Kidney epithelial cell (primary cell): ENCODE measurements at regions not wholly inside any gene's neighbourhood (a gene's known extent, or its start where the extent isn't known, plus 50 kb on each side); places are given as distances from the start of the nearest gene placed in this dataset.
"Not testable (repeated sequence)": the region's sequence is repeated elsewhere in the genome, so short reads cannot be mapped to it uniquely, and the experiment has no call there.

Source experiments
- DNase-seq: peaks from one replicate; pipeline ENCODE4 v3.0.0-alpha.2; 2010; ENCODE audit warnings: low read depth
- H3K27me3 ChIP-seq: 2 replicates; pipeline ENCODE4 v1.6.0; 2011; ENCODE audit warnings: low read length; ENCODE audit not compliant: control insufficient read depth, insufficient read depth
- H3K36me3 ChIP-seq: 2 replicates; pipeline ENCODE4 v1.5.1; 2011; ENCODE audit warnings: low read length; ENCODE audit not compliant: control insufficient read depth, insufficient read depth
- H3K4me3 ChIP-seq: 2 replicates; pipeline ENCODE4 v1.5.1; 2011; ENCODE audit warnings: low read depth, mild to moderate bottlenecking, control low read depth, low read length
- TF ChIP-seq, protein P1 (sequence below): IDR thresholded peaks from 2 replicates; pipeline ENCODE4 v1.5.1; 2011; ENCODE audit warnings: mild to moderate bottlenecking, moderate library complexity, low read length, control low read depth, inconsistent platforms; ENCODE audit not compliant: insufficient read depth, poor library complexity, severe bottlenecking

DNA sequence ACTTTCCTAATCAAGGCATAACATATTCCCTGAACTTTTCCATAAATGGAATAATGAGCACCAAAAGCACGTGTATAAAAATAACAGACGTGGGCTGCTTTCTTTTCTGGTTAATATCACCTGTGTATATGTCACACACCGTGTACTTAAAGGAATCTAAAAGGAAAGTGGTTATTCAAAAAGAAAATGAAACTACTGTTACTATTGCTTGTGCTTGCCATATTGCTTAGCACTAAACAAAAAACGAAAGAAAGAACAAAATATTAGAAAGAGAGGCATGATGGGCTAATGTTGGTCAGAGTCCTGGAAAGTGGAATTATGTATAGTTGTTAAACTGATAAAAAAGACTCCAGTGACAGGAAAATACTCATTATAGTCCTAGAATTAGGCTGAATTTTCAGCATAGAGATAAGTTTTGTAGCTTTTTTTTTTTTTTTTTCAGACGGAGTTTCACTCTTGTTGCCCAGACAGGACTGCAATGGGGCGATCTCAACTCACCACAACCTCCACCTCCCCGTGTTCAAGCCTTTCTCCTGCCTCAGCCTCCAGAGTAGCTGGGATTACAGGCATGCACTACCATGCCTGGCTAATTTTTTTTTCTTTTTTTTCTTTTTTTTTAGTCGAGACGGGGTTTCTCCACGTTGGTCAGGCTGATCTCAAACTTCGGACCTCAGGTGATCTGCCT, 123.2 kb downstream of the PABPC4L start:
- H3K36me3 ChIP-seq: no peaks in the 10 kb centered on the region
- H3K4me3 ChIP-seq: no peak overlapping the region
- TF ChIP-seq, protein P1, sequence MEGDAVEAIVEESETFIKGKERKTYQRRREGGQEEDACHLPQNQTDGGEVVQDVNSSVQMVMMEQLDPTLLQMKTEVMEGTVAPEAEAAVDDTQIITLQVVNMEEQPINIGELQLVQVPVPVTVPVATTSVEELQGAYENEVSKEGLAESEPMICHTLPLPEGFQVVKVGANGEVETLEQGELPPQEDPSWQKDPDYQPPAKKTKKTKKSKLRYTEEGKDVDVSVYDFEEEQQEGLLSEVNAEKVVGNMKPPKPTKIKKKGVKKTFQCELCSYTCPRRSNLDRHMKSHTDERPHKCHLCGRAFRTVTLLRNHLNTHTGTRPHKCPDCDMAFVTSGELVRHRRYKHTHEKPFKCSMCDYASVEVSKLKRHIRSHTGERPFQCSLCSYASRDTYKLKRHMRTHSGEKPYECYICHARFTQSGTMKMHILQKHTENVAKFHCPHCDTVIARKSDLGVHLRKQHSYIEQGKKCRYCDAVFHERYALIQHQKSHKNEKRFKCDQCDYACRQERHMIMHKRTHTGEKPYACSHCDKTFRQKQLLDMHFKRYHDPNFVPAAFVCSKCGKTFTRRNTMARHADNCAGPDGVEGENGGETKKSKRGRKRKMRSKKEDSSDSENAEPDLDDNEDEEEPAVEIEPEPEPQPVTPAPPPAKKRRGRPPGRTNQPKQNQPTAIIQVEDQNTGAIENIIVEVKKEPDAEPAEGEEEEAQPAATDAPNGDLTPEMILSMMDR: no peak
- H3K27me3 ChIP-seq: no peaks in the 10 kb centered on the region
- no peak for DNase-seq

- no peak overlapping the region for H3K4me3 ChIP-seq
- TF ChIP-seq, protein P1: no peak
- no peaks in the 10 kb centered on the region for H3K27me3 ChIP-seq
- H3K36me3 ChIP-seq: no peaks in the 10 kb centered on the region
- DNase-seq: no peak
These were observed 127.9 kb downstream of the PABPC4L start for GRCh38 chr4:134073711-134074110.

DNA sequence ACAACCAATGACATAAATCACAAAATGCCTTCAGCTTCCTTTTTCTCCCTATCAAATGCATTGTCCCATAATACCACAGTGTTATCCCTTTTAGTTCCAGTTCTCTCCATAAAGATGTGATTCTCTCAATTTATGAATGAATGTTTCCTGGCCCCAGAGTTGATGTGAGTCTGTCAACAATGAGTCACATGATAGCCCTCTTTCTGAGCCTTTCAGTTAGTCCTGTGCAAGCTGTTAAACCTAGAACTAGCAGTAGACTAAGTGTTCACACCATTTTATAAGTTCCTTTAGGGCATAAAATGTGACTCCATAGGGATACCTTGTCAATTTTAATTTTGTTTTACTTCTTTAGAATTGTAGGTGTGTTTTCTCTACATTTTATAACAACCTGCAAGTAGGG, 129.5 kb downstream of the PABPC4L start:
- Histone ChIP-seq H3K36me3 (no peaks in the 10 kb centered on the region), H3K4me3 (no peak overlapping the region), H3K27me3 (no peaks in the 10 kb centered on the region)
- TF ChIP-seq, protein P1: no peak
- no peak for DNase-seq

DNA sequence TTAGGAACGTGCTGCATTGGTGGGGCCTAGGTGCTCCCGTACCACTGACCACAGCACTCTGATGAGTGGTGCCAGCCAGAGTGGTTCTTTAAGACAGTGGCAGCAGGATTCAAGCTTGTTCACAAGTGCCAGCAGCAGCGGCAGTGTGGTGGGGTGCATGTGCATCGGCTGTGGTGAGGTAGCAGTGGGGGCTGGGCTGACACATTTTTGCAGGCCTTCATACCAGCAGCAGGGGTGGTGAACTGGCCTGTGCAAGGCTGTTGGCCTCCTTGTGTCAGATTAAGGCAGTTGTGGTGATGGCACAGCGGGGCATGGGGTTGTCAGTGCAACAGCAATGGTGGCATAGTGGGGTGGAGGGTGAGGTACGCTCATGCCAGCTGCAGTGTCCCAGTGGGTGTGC, 131.4 kb downstream of the PABPC4L start:
- Histone ChIP-seq H3K36me3 (no peaks in the 10 kb centered on the region), H3K27me3 (no peaks in the 10 kb centered on the region), H3K4me3 (no peak overlapping the region)
- TF ChIP-seq, protein P1: no peak
- DNase-seq: no peak

GRCh38 chr4:134057356-134057755, 144.2 kb downstream of the PABPC4L start:
- no peaks in the 10 kb centered on the region for H3K27me3 ChIP-seq
- no peak for DNase-seq
- TF ChIP-seq, protein P1: no peak
- no peaks in the 10 kb centered on the region for H3K36me3 ChIP-seq
- no peak overlapping the region for H3K4me3 ChIP-seq

GRCh38 chr4:134046221-134046620, 155.4 kb downstream of the PABPC4L start:
- H3K36me3 ChIP-seq, DNase-seq, H3K27me3 ChIP-seq, H3K4me3 ChIP-seq: not testable (repeated sequence)
